GM21526 (cell line): ENCODE measurements at regions not wholly inside any gene's neighbourhood (a gene's known extent, or its start where the extent isn't known, plus 50 kb on each side); places are given as distances from the start of the nearest gene placed in this dataset.

Experiments
- ATAC-seq: cut with Tn5 transposase; IDR thresholded peaks from one replicate; pipeline ENCODE4 v1.9.1; 2021; ENCODE audit warnings: moderate library complexity; ENCODE audit not compliant: unreplicated experiment, low FRiP score

GRCh38 chr3:18054625-18055024 lies 312.2 kb upstream of the TBC1D5 start:
- no peak for ATAC-seq

DNA sequence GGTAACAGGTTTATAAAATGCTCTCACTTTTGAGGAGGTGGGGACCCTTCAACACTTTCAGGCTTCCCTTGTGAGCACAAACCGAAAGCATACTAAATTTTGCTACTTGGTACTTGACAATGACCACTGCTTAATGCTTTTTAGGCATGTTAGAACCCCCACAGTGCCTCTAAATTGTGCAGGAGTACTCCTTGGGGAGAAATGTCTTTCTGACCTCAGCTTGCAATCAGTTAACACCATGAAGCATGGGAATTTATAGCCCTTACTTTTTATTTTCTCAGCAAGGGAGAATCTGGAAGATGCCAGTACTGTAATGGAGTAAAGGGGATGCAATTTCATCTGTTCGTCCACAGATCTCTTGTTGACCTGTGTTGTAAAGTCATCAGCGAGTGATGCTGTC lies 308.9 kb upstream of the TBC1D5 start:
- no peak for ATAC-seq

- ATAC-seq, result no peak
Observed at GRCh38 chr3:18049096-18049495, 306.7 kb upstream of the TBC1D5 start.

DNA sequence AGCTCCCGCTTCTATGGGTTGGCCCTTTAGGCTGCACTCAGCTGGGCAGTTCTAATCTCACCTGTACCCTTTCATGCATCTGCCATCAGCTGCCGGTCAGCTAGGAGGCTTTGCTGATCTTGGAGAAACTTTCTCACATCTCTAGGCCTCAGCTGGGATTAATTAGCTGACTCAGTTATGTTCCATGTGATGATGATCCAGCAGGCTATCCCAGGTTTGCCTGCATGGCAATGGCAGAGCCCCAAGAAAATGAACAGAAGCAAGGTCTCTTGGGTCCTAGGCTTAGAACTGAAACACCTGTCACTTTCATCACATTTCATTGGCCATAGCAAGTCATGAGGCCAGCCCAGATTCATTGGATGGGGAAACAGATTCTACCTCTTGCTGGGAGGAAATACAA lies 304.6 kb upstream of the TBC1D5 start:
- ATAC-seq, result no peak

DNA sequence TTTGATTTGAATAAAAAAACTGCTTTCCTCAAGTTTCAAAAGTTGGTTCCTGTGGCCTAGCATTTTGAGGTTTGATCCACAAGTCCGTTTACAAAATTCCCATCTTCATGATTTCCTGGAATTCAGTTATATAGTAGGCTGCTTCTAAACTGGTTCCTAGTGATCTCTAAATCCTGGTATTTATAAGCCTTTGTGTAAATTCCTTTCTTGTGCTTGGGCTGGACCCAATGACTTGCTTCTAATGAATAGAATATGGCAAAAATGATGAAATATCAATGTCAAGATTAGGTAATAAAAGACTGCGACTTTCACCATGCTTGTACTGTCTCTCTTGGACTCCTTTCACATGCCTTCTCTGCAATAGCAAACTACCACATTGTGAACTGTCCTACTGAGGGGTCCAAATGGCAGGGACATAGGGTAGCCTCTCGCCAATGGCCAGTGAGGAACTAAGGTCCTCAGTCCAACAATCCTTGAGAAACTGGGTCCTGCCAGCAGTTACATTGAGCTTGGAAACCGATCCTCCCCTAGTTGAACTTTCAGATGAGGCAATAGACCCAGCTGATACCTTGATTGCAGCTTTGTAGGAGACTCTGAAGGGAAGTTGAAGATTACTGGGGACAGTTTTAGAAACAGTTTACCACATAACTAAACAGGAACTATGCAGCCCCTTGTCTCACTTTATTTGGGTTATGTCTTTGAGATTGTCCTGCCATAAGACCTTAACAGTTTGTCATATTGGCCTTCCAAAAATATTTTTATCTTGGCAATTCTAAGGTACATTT lies 303.9 kb upstream of the TBC1D5 start:
- no peak for ATAC-seq

DNA sequence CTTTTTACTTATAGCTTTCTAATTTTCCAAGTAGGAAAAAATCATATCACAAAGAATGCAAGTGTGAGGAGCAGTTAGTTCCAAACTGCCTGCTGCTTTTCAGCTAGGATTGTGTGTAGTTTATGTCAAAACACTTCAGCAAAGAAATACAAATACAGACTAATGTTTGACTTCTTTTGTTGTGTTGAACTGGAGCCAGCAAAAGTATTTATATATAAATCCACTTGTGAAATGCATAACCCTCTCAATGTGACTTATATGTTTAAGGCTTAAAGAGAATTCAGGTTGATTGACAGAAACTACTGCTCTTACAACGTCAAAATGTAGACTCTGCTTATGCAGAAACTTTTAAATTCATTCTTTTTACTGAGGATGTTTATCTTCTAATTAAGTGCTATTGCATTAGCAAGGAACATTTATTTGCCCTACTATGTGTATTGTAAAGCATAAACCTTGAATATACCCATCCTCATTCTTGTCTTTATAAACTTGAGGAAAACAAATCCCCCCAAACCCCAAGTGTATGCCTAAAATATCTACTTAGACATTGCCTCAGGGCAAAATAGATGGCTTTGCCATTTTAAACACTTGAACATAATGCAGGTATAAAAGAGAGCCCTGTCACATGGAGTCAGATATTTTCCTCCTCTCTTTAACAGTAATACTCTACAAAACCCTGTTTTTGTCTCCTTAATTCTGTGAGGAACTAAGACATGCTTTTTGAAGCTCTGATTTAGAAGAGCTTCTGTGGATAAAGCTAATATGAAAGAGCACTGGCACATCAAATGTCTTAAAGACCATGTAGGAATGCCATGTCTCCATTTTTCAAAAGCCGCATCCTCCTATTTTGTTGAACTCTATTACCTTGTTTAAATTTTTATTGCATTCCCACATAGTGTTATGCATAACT lies 302.8 kb upstream of the TBC1D5 start:
- ATAC-seq, result no peak

DNA sequence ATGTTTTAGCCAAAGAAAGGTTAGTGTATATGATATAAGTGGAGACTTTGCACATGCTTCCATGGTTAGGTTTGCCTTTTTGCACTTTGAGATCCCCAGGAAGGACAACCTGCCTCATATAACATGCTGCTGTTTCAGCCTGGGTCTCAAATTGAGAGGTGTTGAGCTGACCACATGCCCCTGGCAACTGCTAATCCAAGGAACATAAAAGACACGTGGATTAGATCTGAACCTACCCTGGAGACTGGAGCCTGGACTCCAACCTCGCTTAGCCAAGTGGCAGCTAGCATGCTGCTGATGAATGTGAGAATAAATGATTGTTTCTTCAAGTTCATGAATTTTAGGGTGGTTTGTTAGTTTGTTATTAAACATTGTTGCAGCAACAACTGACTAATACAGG lies 301.8 kb upstream of the TBC1D5 start:
- no peak for ATAC-seq

GRCh38 chr3:18036450-18036815 lies 294.0 kb upstream of the TBC1D5 start:
- no peak for ATAC-seq

DNA sequence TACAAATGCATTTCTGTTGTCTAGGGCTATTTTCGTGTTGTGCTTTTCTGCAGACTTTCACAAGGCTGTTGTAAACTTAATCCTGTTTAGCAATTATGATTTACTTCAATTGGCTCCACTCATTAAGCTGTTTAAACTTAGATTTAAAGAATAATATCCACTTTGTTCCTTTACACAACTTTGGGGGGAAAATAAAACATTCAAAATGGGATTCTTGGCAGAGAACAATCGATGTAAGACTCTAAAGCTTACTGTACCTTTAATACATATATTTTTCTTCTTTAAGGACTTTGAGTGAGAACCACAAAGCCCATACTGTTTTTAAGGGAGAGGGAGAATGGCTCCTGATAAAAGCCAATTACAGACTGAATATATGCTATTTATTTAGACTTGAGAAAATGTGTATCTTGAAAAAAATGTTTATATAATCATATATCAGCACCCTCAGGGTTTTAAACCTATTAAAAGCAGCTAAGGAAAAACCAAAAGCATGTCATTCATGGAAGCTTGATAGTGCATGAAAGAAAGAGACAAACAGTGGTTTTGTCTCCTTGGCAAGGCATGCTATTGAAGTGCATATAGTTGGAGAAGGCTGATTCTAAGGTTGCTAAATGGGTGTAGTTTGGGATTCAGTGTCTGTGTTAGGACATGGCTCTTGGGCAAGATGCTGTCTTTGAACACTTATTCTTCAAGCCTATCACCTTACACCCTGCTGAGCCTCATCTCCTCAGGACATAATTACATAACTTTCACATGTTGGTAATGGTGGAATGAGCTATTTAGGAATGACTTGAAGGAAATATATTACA lies 293.4 kb upstream of the TBC1D5 start:
- no peak for ATAC-seq

GRCh38 chr3:18033581-18034108 lies 291.2 kb upstream of the TBC1D5 start:
- no peak for ATAC-seq

- ATAC-seq, result no peak
Observed at GRCh38 chr3:18030371-18030870, 288.0 kb upstream of the TBC1D5 start.

DNA sequence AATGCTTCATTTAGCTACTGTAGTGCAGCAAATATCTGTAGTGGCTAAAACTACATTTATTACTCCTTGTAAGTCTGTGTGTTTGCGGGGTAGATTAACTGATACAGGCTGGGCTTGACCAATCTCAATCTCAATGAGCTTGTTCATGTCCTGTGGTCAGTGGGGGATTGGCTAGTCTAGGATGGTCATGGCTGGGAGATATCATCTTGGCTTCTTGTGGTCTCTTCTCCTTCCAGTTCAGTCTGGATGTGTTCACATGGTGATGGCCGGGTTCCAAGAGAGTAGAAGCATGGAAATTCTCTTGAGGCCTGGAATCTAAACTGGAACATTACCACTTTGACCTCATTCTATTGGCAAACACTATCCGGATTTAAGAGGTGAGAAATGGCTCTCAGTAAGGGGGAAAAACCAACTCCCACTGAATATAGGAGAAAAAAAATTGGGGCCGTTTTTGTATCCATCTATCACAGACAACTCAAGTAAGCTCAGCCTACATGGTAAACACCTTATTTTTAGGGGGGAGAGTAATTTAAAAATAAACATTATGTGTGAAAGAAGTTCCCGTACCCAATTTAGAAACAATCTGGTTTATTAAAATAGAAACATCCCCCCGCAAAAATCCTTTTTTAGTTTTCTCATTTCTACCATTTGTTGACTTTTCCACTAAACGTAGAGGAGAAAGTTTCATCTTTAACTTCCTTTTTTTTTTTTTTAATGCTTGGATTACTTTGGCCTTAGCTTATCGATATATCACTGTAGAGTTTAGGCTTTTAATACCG lies 284.9 kb upstream of the TBC1D5 start:
- ATAC-seq, result no peak

- ATAC-seq, result no peak
Observed at GRCh38 chr3:18024715-18025114, 282.3 kb upstream of the TBC1D5 start.

DNA sequence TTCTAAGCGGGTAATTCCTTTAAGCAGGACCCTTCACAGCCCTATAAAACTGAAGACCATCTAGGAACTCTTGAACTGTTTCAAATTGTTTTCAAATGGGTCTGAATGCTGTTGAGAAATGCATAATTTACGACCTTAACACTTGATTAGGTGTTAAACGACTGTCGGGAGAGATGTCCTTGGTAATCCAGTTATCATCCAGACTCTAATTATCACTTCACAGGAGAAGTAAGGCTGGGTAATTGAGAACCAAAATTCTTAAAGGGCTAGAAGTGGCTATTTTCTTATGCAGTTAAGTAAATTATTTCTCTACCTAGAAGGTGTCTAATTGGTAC lies 276.7 kb upstream of the TBC1D5 start:
- no peak for ATAC-seq

DNA sequence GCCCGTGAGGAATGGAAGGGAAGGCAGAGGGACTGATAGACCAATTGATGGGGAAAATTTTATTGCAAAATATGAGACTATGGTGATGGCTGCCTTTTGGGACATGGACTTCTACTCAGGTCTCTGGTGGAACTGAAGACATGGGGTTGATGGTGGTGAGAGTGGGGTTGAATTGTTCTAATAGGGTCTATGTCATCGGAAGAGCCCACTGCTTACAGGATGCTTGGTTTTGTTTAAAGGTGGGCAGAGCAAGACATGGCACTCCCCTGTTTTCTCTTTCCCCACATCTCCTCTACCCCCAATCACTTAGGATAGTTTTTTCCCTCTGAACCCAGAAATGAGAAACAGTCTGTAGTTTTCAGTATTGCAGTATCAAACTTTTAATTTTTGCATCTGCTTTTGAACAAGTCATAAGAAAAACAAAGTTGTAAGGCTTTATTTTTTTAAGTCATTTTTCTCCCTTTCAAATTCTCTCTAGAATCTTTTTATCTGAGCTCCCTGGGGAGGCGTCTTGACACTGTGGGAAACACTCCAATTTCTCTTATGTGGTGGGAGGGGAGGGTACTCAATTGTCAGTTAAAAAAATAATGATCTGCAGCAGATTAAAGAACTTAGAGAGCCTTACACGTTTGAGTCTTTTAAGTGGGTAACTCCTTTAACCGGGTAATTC lies 276.2 kb upstream of the TBC1D5 start:
- ATAC-seq, result no peak

DNA sequence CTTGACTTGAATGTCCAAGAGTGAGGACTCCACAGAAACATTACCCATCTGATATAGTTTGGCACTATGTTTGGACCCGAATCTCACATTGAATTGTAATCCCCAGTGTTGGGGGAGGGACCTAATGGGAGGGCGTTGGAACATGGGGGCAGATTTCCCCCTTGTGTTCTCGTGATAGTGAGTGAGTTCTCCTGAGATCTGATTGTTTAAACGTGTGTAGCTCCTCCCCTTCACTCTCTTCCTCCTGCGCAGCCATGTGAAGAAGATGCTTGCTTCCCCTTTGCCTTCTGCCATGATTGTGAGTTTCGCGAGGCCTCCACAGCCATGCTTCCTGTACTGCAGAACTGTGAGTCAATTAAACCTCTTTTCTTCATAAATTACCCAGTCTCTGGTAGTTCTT lies 273.9 kb upstream of the TBC1D5 start:
- no peak for ATAC-seq

GRCh38 chr3:18012933-18013332 lies 270.5 kb upstream of the TBC1D5 start:
- no peak for ATAC-seq

DNA sequence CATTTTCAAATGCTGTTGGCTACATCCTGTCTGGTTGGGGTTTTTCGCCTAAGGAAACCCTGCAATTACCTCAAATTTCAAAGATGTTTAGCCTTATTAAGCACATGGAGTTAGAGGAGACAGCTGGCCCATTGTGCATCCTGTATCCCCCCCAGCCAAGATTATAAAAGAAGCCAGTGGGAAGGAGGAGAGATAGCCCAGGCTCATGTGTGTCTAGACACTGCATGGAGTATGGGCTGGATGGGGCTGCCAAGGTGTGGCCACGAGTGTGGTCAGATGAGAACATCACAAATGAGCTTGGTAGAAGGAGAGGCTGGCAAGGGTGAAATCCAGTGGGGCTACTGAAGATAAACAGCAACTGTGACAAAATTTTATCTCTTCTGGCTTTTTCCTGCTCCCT lies 270.0 kb upstream of the TBC1D5 start:
- ATAC-seq, result no peak

DNA sequence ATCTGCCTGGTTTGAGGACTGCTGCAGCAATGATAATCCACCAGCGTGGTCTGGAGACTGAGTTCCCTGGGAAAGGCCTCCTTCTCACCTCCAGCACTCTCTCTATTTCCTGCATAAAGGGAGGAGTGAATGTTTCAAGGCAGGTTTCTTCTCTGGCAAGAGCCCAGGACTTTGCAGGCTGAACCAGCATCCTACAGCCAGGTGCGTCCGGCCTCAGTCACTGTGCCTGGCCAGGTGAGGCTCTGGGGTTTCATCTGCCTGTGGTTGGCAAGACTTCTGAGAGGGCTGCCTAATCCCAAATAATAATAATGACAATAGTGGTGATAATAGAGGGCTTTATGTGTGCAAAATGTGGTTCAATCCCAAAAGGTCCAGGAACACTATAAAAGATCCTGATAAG lies 269.0 kb upstream of the TBC1D5 start:
- ATAC-seq, result no peak
